ENCODE measurements at regions not wholly inside any gene's neighbourhood (a gene's known extent, or its start where the extent isn't known, plus 50 kb on each side); places are given as distances from the start of the nearest gene placed in this dataset.

- TF ChIP-seq MBD1 (CRISPR knock-in tag; IDR thresholded peaks at IDR 0.05) (no peak), HOXB6 (CRISPR knock-in tag; IDR thresholded peaks at IDR 0.05; ENCODE audit: borderline replicate concordance) (no peak), HNRNPH1 (optimal IDR thresholded peaks at IDR 0.05; ENCODE audit: low read depth, low read length) (no peak), MAFK (IDR thresholded peaks at IDR 0.05; ENCODE audit: low read length) (no peak), GTF2F1 (IDR thresholded peaks at IDR 0.05; ENCODE audit: low read depth, low read length) (no peak)
Measured at GRCh38 chr3:3662610-3663009, 136.6 kb upstream of the LRRN1 start (continued).

GRCh38 chr3:3654916-3655315 is 144.3 kb upstream of the LRRN1 start:
- no peak for ATAC-seq
- BruUV-seq (replicated peaks) = no TSS peak
- Histone ChIP-seq H3K27me3 (ENCODE audit: control insufficient read depth in 2 of 2, insufficient read depth in 2 of 2, low read length in 2 of 2) (no peaks in the 10 kb centered on the region), H3K9me3 (replicated peaks; ENCODE audit: control insufficient read depth, insufficient read depth, low read depth, low read length) (no peaks in the 10 kb centered on the region; the same call in none of the 2 replicates), H3K4me1 (replicated peaks in 1 of 2; ENCODE audit: control insufficient read depth in 2 of 2, insufficient read depth in 2 of 2, low read length in 2 of 2) (no peaks in the 10 kb centered on the region), H3K4me3 (no peak overlapping the region), H3K36me3 (ENCODE audit: control insufficient read depth, insufficient read depth, low read length) (no peaks in the 10 kb centered on the region), H3K9me1 (ENCODE audit: control insufficient read depth, insufficient read depth, low read length) (no peaks in the 10 kb centered on the region), H3K4me2 (ENCODE audit: insufficient read depth, low read length) (no peak overlapping the region), H3K79me2 (ENCODE audit: control insufficient read depth, insufficient read depth, low read length) (no peaks in the 10 kb centered on the region), H3K9ac (ENCODE audit: insufficient read depth in 1 of 2, low read depth in 2 of 2, low read length in 2 of 2) (no peak overlapping the region), H3K27ac (ENCODE audit: extremely low read depth, low read depth, low read length) (no peak overlapping the region), H2AFZ (ENCODE audit: low read depth, low read length) (no peak overlapping the region), H4K20me1 (replicated peaks; ENCODE audit: control insufficient read depth, insufficient read depth, low read length) (no peaks in the 10 kb centered on the region)
- no peak for TF ChIP-seq MYBL2 (IDR thresholded peaks at IDR 0.05; ENCODE audit: low read depth)
- TF ChIP-seq MYBL2 (CRISPR knock-in tag; IDR thresholded peaks at IDR 0.05; ENCODE audit: borderline replicate concordance) = no peak
- TF ChIP-seq TBL1XR1 (IDR thresholded peaks at IDR 0.05; ENCODE audit: low read length in 2 of 2) = no peak
- no peak for TF ChIP-seq IFI16 (CRISPR knock-in tag; IDR thresholded peaks at IDR 0.05)
- no peak for TF ChIP-seq BCL6 (CRISPR knock-in tag; IDR thresholded peaks at IDR 0.05)
- TF ChIP-seq FOXK1 (CRISPR knock-in tag; IDR thresholded peaks at IDR 0.05; ENCODE audit: borderline replicate concordance) = no peak
- no peak for TF ChIP-seq ZBTB8A (IDR thresholded peaks at IDR 0.05; ENCODE audit: partially characterized antibody)
- TF ChIP-seq ZNF785 (CRISPR knock-in tag; IDR thresholded peaks at IDR 0.05) = no peak
- no peak for TF ChIP-seq CTCFL (IDR thresholded peaks at IDR 0.05; ENCODE audit: borderline replicate concordance, insufficient read depth, low read depth, low read length, poor library complexity, severe bottlenecking)
- 3% methylated on average over 2 of the region's 2 CpGs for WGBS (ENCODE audit: insufficient coverage, low coverage, missing lambda C conversion rate)
- no peak for FAIRE-seq
- in situ Hi-C loops (cut with MboI) (no loop called here), intact Hi-C loops (cut with micrococcal nuclease) (no loop called here)
- ChIA-PET POLR2A (no interaction called here), CTCF (ENCODE audit: low intra/inter-chr PET ratio) (no interaction called here)
- no peak for DNase-seq (ENCODE audit: extremely low read depth in 1 of 4, low spot score in 3 of 4)

All from K562 (cell line).